Astrocyte (in vitro differentiated cells and primary cell): ENCODE measurements at regions not wholly inside any gene's neighbourhood (a gene's known extent, or its start where the extent isn't known, plus 50 kb on each side); places are given as distances from the start of the nearest gene placed in this dataset.

Experiments used
- CTCF ChIP-seq: IDR thresholded peaks from 2 replicates; pipeline ENCODE4 v1.5.1; 2011; ENCODE audit warnings: low read depth, mild to moderate bottlenecking, inconsistent platforms, low read length, moderate library complexity; ENCODE audit not compliant: insufficient read depth
- EZH2 ChIP-seq: IDR thresholded peaks from 2 replicates; pipeline ENCODE4 v1.6.1; 2012; ENCODE audit warnings: mild to moderate bottlenecking, low read length, inconsistent platforms; ENCODE audit not compliant: insufficient read depth

GRCh38 chr7:21314954-21315353 is 112.9 kb upstream of the SP4 start:
- TF ChIP-seq CTCF = no peak
- no peak for TF ChIP-seq EZH2
